OCI-LY7 (cell line): ENCODE measurements at regions not wholly inside any gene's neighbourhood (a gene's known extent, or its start where the extent isn't known, plus 50 kb on each side); places are given as distances from the start of the nearest gene placed in this dataset.

Source experiments
- BruUV-seq: library from RNA; stranded (reverse); fragments of 400-500 nt; replicated peaks from 2 replicates; lab custom pipeline; 2021; lab: Mats Ljungman, UMichigan
- CTCF ChIA-PET: fragments of 300-600 bp; sonication (Branson Sonifier 250); formaldehyde crosslinking; loops from one replicate; lab custom pipeline; 2022; ENCODE audit warnings: antibody characterized with exemption; ENCODE audit not compliant: unreplicated experiment; lab: Charles Lee
- POLR2A ChIA-PET: fragments of 300-600 bp; sonication (Branson Sonifier 250); formaldehyde crosslinking; loops from one replicate; lab custom pipeline; 2022; ENCODE audit warnings: antibody characterized with exemption; lab: Charles Lee
- DNase-seq: peaks from one replicate; pipeline ENCODE4 v3.0.0-alpha.2; 2015; ENCODE audit warnings: low spot score
- H2AFZ ChIP-seq: fragments of 200-600 bp; sonication (generic), shearing (Covaris generic); 2 replicates; pipeline ENCODE4 v1.6.1; 2014; ENCODE audit warnings: mild to moderate bottlenecking, antibody characterized with exemption, low read length, moderate library complexity
- H3K27ac ChIP-seq: fragments of 200-600 bp; sonication (generic); 2 replicates; pipeline ENCODE4 v1.5.1; 2014; ENCODE audit warnings: mixed run types, low read depth, mild to moderate bottlenecking, moderate library complexity, low read length, inconsistent platforms; ENCODE audit not compliant: poor library complexity, severe bottlenecking
- H3K36me3 ChIP-seq: fragments of 200-600 bp; sonication (generic); 2 replicates; pipeline ENCODE4 v1.6.1; 2014; ENCODE audit warnings: mild to moderate bottlenecking, antibody characterized with exemption, low read length, moderate library complexity, mixed read lengths; ENCODE audit not compliant: insufficient read depth
- H3K4me1 ChIP-seq: fragments of 200-600 bp; sonication (generic); 2 replicates; pipeline ENCODE4 v1.5.1; 2014; ENCODE audit warnings: mild to moderate bottlenecking, low read length; ENCODE audit not compliant: insufficient read depth, poor library complexity, severe bottlenecking
- H3K4me2 ChIP-seq: fragments of 200-600 bp; sonication (generic); 2 replicates; pipeline ENCODE4 v1.6.1; 2014; ENCODE audit warnings: mild to moderate bottlenecking, low read length
- H3K4me3 ChIP-seq: fragments of 200-600 bp; sonication (generic); 2 replicates; pipeline ENCODE4 v1.5.1; 2014; ENCODE audit warnings: mild to moderate bottlenecking, low read depth, low read length; ENCODE audit not compliant: poor library complexity, severe bottlenecking
- H3K79me2 ChIP-seq: fragments of 200-600 bp; sonication (generic); 2 replicates; pipeline ENCODE4 v1.6.1; 2016; ENCODE audit warnings: low read depth, mild to moderate bottlenecking, low read length, moderate library complexity, mixed read lengths; ENCODE audit not compliant: insufficient read depth
- H3K9me2 ChIP-seq: fragments of 200-600 bp; sonication (generic); 2 replicates; pipeline ENCODE4 v1.6.1; 2016; ENCODE audit warnings: mild to moderate bottlenecking, low read length, mixed read lengths; ENCODE audit not compliant: insufficient read depth
- H3K9me3 ChIP-seq: fragments of 200-600 bp; sonication (generic); 2 replicates; pipeline ENCODE4 v1.6.1; 2014; ENCODE audit warnings: mild to moderate bottlenecking, mixed run types, low read length, mixed read lengths
- H4K20me1 ChIP-seq: fragments of 200-600 bp; sonication (generic); 2 replicates; pipeline ENCODE4 v1.6.1; 2014; ENCODE audit warnings: mild to moderate bottlenecking, antibody characterized with exemption, low read length, moderate library complexity, mixed read lengths; ENCODE audit not compliant: insufficient read depth
- EZH2phosphoT487 ChIP-seq: fragments of 200-600 bp; sonication (generic); IDR thresholded peaks from 2 replicates; pipeline ENCODE4 v1.6.1; 2018; ENCODE audit warnings: low read depth, borderline replicate concordance, mild to moderate bottlenecking, mixed run types, antibody characterized with exemption, low read length, moderate library complexity, mixed read lengths
- intact Hi-C: fragments of 100-400 bp; cut with micrococcal nuclease; formaldehyde crosslinking; loops from one replicate; pipeline ENCODE4 v1.10.0; 2022; ENCODE audit not compliant: unreplicated experiment
- TF ChIP-seq, protein P1 (sequence below): fragments of 200-600 bp; sonication (generic); conservative IDR thresholded peaks from 2 replicates; pipeline ENCODE4 v1.5.1; 2014; ENCODE audit warnings: mild to moderate bottlenecking, antibody characterized with exemption, low read length, moderate library complexity, mixed read lengths

- Histone ChIP-seq H3K4me2 (no peak overlapping the region), H4K20me1 (no peaks in the 10 kb centered on the region), H3K9me3 (no peaks in the 10 kb centered on the region), H2AFZ (no peak overlapping the region), H3K9me2 (no peaks in the 10 kb centered on the region), H3K27ac (no peak overlapping the region), H3K4me3 (no peak overlapping the region), H3K4me1 (no peaks in the 10 kb centered on the region), H3K79me2 (no peaks in the 10 kb centered on the region), H3K36me3 (no peaks in the 10 kb centered on the region)
- intact Hi-C loops: no loop called here
- CTCF ChIA-PET: no interaction called here
- no peak for DNase-seq
- POLR2A ChIA-PET: no interaction called here
- BruUV-seq: no TSS peak
- TF ChIP-seq EZH2phosphoT487: no peak
- TF ChIP-seq, protein P1, sequence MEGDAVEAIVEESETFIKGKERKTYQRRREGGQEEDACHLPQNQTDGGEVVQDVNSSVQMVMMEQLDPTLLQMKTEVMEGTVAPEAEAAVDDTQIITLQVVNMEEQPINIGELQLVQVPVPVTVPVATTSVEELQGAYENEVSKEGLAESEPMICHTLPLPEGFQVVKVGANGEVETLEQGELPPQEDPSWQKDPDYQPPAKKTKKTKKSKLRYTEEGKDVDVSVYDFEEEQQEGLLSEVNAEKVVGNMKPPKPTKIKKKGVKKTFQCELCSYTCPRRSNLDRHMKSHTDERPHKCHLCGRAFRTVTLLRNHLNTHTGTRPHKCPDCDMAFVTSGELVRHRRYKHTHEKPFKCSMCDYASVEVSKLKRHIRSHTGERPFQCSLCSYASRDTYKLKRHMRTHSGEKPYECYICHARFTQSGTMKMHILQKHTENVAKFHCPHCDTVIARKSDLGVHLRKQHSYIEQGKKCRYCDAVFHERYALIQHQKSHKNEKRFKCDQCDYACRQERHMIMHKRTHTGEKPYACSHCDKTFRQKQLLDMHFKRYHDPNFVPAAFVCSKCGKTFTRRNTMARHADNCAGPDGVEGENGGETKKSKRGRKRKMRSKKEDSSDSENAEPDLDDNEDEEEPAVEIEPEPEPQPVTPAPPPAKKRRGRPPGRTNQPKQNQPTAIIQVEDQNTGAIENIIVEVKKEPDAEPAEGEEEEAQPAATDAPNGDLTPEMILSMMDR: no peak
Measured at GRCh38 chr12:42737398-42737797, 147.9 kb upstream of the PRICKLE1 start.

DNA sequence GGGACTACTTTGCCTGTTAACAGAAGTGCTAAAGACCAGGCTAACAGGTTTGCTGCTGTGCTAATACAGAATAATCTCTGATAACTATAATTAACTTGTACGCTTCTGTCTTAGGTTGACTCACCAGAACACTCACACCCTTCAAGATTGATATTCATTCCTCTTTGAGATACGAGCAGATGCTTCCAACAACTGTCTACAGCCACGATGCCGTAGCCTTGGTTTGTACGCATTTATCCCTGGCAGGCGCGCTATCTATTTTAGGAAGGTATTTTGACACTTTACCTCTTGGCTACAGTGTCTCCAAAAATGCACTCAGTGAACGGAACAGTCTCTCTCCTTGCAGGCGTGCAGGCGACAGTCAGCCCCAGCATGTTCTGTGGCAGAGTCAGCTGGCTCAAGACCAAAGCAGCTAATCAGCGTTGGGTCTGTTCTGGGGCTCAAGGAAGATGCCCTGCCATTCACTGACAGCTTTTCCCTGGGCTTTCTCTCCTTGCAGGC, 146.4 kb upstream of the PRICKLE1 start:
- no peak overlapping the region for H3K27ac ChIP-seq
- no peak overlapping the region for H3K4me3 ChIP-seq
- POLR2A ChIA-PET: no interaction called here
- intact Hi-C loops: no loop called here
- TF ChIP-seq EZH2phosphoT487: no peak
- TF ChIP-seq, protein P1: no peak
- no peaks in the 10 kb centered on the region for H3K9me3 ChIP-seq
- BruUV-seq: no TSS peak
- H3K4me2 ChIP-seq: no peak overlapping the region
- no peak for DNase-seq
- no peak overlapping the region for H2AFZ ChIP-seq
- H3K36me3 ChIP-seq: no peaks in the 10 kb centered on the region
- no peaks in the 10 kb centered on the region for H3K79me2 ChIP-seq
- CTCF ChIA-PET: no interaction called here
- H3K9me2 ChIP-seq: no peaks in the 10 kb centered on the region
- no peaks in the 10 kb centered on the region for H3K4me1 ChIP-seq
- H4K20me1 ChIP-seq: no peaks in the 10 kb centered on the region

DNA sequence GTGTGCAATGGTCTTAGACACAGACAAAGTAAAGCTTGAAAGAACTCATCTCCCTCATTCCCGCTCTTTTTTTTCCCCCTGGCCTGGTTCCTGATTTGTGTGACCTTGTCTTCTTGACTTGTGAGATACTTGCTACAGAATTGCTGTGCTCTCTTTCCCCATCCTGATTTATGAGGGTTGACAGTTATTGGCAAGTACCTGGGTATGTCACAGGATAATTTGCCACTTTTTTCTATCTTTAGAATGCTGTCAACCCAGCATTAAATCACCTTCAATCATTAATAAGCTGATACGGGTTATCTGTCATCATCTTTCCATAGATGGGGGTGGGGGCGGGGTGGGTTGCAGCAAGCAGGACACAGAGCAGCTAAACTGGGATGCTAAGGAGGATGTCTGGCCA, 144.4 kb upstream of the PRICKLE1 start:
- H3K4me3 ChIP-seq: no peak overlapping the region
- no peak overlapping the region for H3K27ac ChIP-seq
- no peaks in the 10 kb centered on the region for H3K79me2 ChIP-seq
- TF ChIP-seq EZH2phosphoT487: no peak
- TF ChIP-seq, protein P1: no peak
- no peaks in the 10 kb centered on the region for H4K20me1 ChIP-seq
- ChIA-PET CTCF (no interaction called here), POLR2A (no interaction called here)
- no peaks in the 10 kb centered on the region for H3K36me3 ChIP-seq
- H3K9me2 ChIP-seq: no peaks in the 10 kb centered on the region
- no peak overlapping the region for H3K4me2 ChIP-seq
- no TSS peak for BruUV-seq
- intact Hi-C loops: no loop called here
- H3K4me1 ChIP-seq: no peaks in the 10 kb centered on the region
- no peak for DNase-seq
- no peak overlapping the region for H2AFZ ChIP-seq
- no peaks in the 10 kb centered on the region for H3K9me3 ChIP-seq
